ENCODE measurements at regions not wholly inside any gene's neighbourhood (a gene's known extent, or its start where the extent isn't known, plus 50 kb on each side); places are given as distances from the start of the nearest gene placed in this dataset.

- peaks cover 0 to 7% (median 3%) of the 10 kb centered on the region in 4 donors for H3K27me3 ChIP-seq
- no peak overlapping the region for H3K4me3 ChIP-seq
- WGBS, 2 donors = 6 to 10% methylated on average over 1 of the region's 1 CpG
- H3K27ac ChIP-seq = no peak overlapping the region
- no peaks in the 10 kb centered on the region for H3K9me3 ChIP-seq
- TF ChIP-seq CTCF (IDR thresholded peaks at IDR 0.05) (no peak), EP300 (IDR thresholded peaks at IDR 0.05) (no peak), POLR2A (IDR thresholded peaks at IDR 0.05) (no peak), POLR2AphosphoS5 (IDR thresholded peaks at IDR 0.05) (no peak)
- no peaks in the 10 kb centered on the region for H3K36me3 ChIP-seq
- ATAC-seq (ENCODE audit: low FRiP score in 2 of 2) = no peak
- no peaks in the 10 kb centered on the region for H3K4me1 ChIP-seq
- no peak for DNase-seq
Measured at GRCh38 chr10:109454691-109455090, 468.6 kb downstream of the XPNPEP1 start.

GRCh38 chr10:109451879-109452278 lies 471.4 kb downstream of the XPNPEP1 start:
- 84 to 86% methylated on average over 2 of the region's 2 CpGs for WGBS, 2 donors
- peaks cover 0 to 3% (median 1%) of the 10 kb centered on the region in 4 donors for H3K27me3 ChIP-seq
- no peaks in the 10 kb centered on the region for H3K9me3 ChIP-seq
- TF ChIP-seq POLR2AphosphoS5 (IDR thresholded peaks at IDR 0.05) (no peak), POLR2A (IDR thresholded peaks at IDR 0.05) (no peak), EP300 (IDR thresholded peaks at IDR 0.05) (no peak), CTCF (IDR thresholded peaks at IDR 0.05) (no peak)
- DNase-seq = no peak
- H3K27ac ChIP-seq = no peak overlapping the region
- H3K36me3 ChIP-seq = no peaks in the 10 kb centered on the region
- ATAC-seq (ENCODE audit: low FRiP score in 2 of 2) = no peak
- no peak overlapping the region for H3K4me3 ChIP-seq
- H3K4me1 ChIP-seq = no peaks in the 10 kb centered on the region

DNA sequence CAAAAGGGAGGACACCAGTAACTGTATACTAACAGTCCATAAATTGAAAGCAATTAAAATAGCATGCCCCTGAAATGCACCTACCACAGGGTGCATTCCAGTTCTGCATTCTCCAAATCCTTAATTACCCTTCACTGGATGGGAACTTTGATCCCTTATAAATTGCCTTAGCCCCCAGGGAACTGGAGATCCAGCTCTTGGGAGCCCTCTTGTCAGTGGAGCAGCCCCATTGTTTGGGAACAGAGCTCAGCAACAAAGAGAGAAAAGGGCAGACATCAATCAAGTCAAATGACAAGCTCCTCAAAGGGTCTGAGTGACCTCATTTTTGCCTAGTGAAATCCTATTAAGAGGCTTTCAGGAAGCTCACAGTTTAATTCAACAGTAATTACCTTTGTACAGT lies 472.6 kb downstream of the XPNPEP1 start:
- no peak for DNase-seq
- no peak for ATAC-seq (ENCODE audit: low FRiP score in 2 of 2)

DNA sequence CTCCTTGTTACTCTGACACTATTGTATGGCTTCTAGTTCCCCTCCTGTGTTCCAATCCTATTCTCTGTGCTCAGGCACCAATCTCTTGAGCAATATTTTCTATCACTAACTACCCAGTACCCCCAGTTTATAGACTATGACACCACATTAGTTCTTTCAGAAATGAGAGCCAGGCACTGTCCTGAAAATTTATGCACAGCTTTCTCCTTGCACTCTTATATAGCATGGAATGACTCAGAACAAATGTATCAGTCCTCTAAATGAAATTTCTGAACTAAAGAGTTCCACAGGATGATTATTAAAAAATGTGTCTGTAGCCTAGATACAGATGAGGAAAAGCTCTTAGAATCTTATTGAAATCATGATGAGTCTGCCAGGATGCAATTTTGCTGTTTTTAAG lies 489.9 kb downstream of the XPNPEP1 start:
- DNase-seq = no peak
- no peaks in the 10 kb centered on the region for H3K4me1 ChIP-seq
- no peaks in the 10 kb centered on the region for H3K27me3 ChIP-seq
- H3K36me3 ChIP-seq = no peaks in the 10 kb centered on the region
- TF ChIP-seq CTCF (IDR thresholded peaks at IDR 0.05) (no peak), EP300 (IDR thresholded peaks at IDR 0.05) (no peak), POLR2A (IDR thresholded peaks at IDR 0.05) (no peak), POLR2AphosphoS5 (IDR thresholded peaks at IDR 0.05) (no peak)
- H3K4me3 ChIP-seq = no peak overlapping the region
- H3K27ac ChIP-seq = no peak overlapping the region
- no peaks in the 10 kb centered on the region for H3K9me3 ChIP-seq
- no peak for ATAC-seq (ENCODE audit: low FRiP score in 2 of 2)

More for the DNA sequence above, 472.6 kb downstream of the XPNPEP1 start:
- Histone ChIP-seq H3K36me3 (no peaks in the 10 kb centered on the region), H3K27ac (no peak overlapping the region), H3K4me3 (no peak overlapping the region), H3K9me3 (no peaks in the 10 kb centered on the region), H3K4me1 (no peaks in the 10 kb centered on the region), H3K27me3 (no peaks in the 10 kb centered on the region)
- TF ChIP-seq POLR2A (IDR thresholded peaks at IDR 0.05) = no peak
- no peak for TF ChIP-seq EP300 (IDR thresholded peaks at IDR 0.05)
- no peak for TF ChIP-seq CTCF (IDR thresholded peaks at IDR 0.05)
- no peak for TF ChIP-seq POLR2AphosphoS5 (IDR thresholded peaks at IDR 0.05)

- no peaks in the 10 kb centered on the region for H3K27me3 ChIP-seq
- no peaks in the 10 kb centered on the region for H3K36me3 ChIP-seq
- 75 to 84% methylated on average over 2 of the region's 2 CpGs for WGBS, 2 donors
- TF ChIP-seq EP300 (IDR thresholded peaks at IDR 0.05) = no peak
- TF ChIP-seq POLR2AphosphoS5 (IDR thresholded peaks at IDR 0.05) = no peak
- TF ChIP-seq POLR2A (IDR thresholded peaks at IDR 0.05) = no peak
- no peak for TF ChIP-seq CTCF (IDR thresholded peaks at IDR 0.05)
- no peak for ATAC-seq (ENCODE audit: low FRiP score in 2 of 2)
- no peaks in the 10 kb centered on the region for H3K9me3 ChIP-seq
- H3K4me3 ChIP-seq = no peak overlapping the region
- H3K4me1 ChIP-seq = no peaks in the 10 kb centered on the region
- H3K27ac ChIP-seq = no peak overlapping the region
- no peak for DNase-seq
Measured at GRCh38 chr10:109432281-109432680, 491.0 kb downstream of the XPNPEP1 start.

Measured in upper lobe of left lung (tissue), 6 donors.